Keratinocyte (primary cell): ENCODE measurements at regions not wholly inside any gene's neighbourhood (a gene's known extent, or its start where the extent isn't known, plus 50 kb on each side); places are given as distances from the start of the nearest gene placed in this dataset.
A peak's percentile ranks its signal among the peaks of the same experiment; 100 is the strongest.

ENCODE experiments used
- DNase-seq: peaks from one replicate; pipeline ENCODE4 v3.0.0-alpha.2; 2011; ENCODE audit warnings: low read depth, missing footprints, low spot score
- FAIRE-seq: peaks from 2 replicates; lab custom pipeline; 2011; peaks lifted over from hg19 to GRCh38; lab: Jason Lieb, UNC
- H2AFZ ChIP-seq: 2 replicates; pipeline ENCODE4 v1.6.0; 2012; ENCODE audit warnings: low read length, control low read depth, inconsistent platforms; ENCODE audit not compliant: control insufficient read depth
- H3K27ac ChIP-seq: 2 replicates; pipeline ENCODE4 v1.5.1; 2011; ENCODE audit warnings: low read length; ENCODE audit not compliant: control insufficient read depth, insufficient read depth
- H3K27me3 ChIP-seq: 3 replicates; pipeline ENCODE4 v1.6.0; 2011; ENCODE audit warnings: low read length; ENCODE audit not compliant: control insufficient read depth, insufficient read depth; ENCODE audit errors: extremely low read depth
- H3K36me3 ChIP-seq, 2 experiments: 2 replicates in 1 of 2; 3 replicates in 1 of 2; pipeline ENCODE4 v1.5.1; 2011; ENCODE audit warnings: low read length in 2 of 2, mild to moderate bottlenecking in 1 of 2; ENCODE audit not compliant: control insufficient read depth in 2 of 2, insufficient read depth in 2 of 2; ENCODE audit errors: extremely low read depth in 1 of 2
- H3K4me1 ChIP-seq: 3 replicates; pipeline ENCODE4 v1.5.1; 2011; ENCODE audit warnings: low read length; ENCODE audit not compliant: control insufficient read depth, insufficient read depth; ENCODE audit errors: extremely low read depth
- H3K4me2 ChIP-seq: 3 replicates; pipeline ENCODE4 v1.6.0; 2011; ENCODE audit warnings: low read depth, low read length; ENCODE audit not compliant: control insufficient read depth, insufficient read depth; ENCODE audit errors: extremely low read depth
- H3K4me3 ChIP-seq, 3 experiments: fragments of 200-600 bp in 1 of 3; sonication (generic) in 1 of 3; 2 replicates in 2 of 3; 3 replicates in 1 of 3; pipeline ENCODE4 v1.5.1; 2011 to 2016; ENCODE audit warnings: low read length in 3 of 3, mild to moderate bottlenecking in 3 of 3, control low read depth in 2 of 3, inconsistent platforms in 1 of 3, low read depth in 1 of 3, mixed read lengths in 1 of 3, mixed run types in 1 of 3, moderate library complexity in 1 of 3; ENCODE audit not compliant: control insufficient read depth in 2 of 3, insufficient read depth in 2 of 3; ENCODE audit errors: extremely low read depth in 1 of 3
- H3K79me2 ChIP-seq: 2 replicates; pipeline ENCODE4 v1.6.0; 2012; ENCODE audit warnings: low read length; ENCODE audit not compliant: control insufficient read depth, insufficient read depth
- H3K9ac ChIP-seq: 3 replicates; pipeline ENCODE4 v1.6.0; 2011; ENCODE audit warnings: low read length; ENCODE audit not compliant: control insufficient read depth, insufficient read depth; ENCODE audit errors: extremely low read depth
- H3K9me1 ChIP-seq: 3 replicates; pipeline ENCODE4 v1.6.0; 2011; ENCODE audit warnings: low read length; ENCODE audit not compliant: control insufficient read depth, insufficient read depth; ENCODE audit errors: extremely low read depth
- H3K9me3 ChIP-seq: 2 replicates; pipeline ENCODE4 v1.5.1; 2012; ENCODE audit warnings: low read depth, low read length; ENCODE audit not compliant: control insufficient read depth
- H4K20me1 ChIP-seq: 3 replicates; pipeline ENCODE4 v1.6.0; 2011; ENCODE audit warnings: low read length; ENCODE audit not compliant: control insufficient read depth, insufficient read depth; ENCODE audit errors: extremely low read depth
- EZH2 ChIP-seq: IDR thresholded peaks from one replicate; pipeline ENCODE4 v1.6.1; 2012; ENCODE audit warnings: inconsistent platforms, mild to moderate bottlenecking, low read length, moderate library complexity
- dilution Hi-C: fragments of 300-500 bp; cut with MboI; formaldehyde crosslinking; loops from one replicate; pipeline ENCODE4 v1.7.0; 2020; ENCODE audit warnings: low sequenced_read_pairs; ENCODE audit not compliant: extremely low pct_ligation_motif_present
- TF ChIP-seq, protein P1 (sequence below), 3 experiments: IDR thresholded peaks in 1 of 3; conservative IDR thresholded peaks in 1 of 3; optimal IDR thresholded peaks in 1 of 3; 2 replicates in 2 of 3; 3 replicates in 1 of 3; pipeline versions ENCODE3 to v1.5.1; 2011; ENCODE audit warnings: low read length in 3 of 3, mild to moderate bottlenecking in 3 of 3, moderate library complexity in 2 of 3, control low read depth in 1 of 3, inconsistent platforms in 1 of 3; ENCODE audit not compliant: insufficient read depth in 2 of 3; ENCODE audit errors: extremely low read depth in 1 of 3

DNA sequence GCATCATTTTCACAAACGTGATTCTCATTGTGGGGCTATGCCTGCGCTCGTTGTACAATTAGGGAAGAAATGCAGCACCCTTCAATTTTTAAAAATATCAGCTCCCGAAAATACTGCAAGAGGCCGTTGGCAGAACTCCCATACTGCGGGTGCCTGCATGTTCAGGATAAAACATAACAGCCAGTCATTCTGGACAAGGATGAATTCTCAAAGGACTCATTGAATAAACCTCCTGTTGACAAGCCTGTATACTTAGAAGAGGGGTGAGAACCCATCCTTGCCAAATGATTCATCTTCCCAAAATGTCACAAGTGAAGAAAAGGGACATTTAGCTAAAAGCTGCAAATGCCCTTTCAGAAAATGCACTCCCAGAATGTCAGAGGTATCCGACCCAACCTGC, 141.9 kb downstream of the CSNK2A3 start:
- H3K27ac ChIP-seq, result no peak overlapping the region
- dilution Hi-C loops, result no loop called here
- no peak for FAIRE-seq

DNA sequence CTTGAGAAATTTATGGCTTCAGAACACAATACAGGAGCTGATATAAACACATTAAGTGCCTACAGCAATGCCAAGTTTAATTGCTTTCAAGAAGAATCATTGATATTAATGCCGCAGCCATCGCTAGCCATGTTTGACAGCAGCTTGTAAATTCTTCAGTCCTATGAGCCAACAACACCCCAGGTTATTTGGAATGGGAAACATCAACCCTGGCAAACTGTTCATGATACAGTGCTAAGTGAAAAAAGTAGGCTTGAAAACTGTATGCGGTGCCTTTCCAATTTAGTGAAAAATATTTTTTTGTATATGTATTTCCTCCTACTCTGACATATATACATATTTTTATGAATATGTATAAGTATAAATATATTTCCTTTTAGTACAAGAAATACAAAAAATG, 142.6 kb downstream of the CSNK2A3 start:
- H3K9me1 ChIP-seq, result no peaks in the 10 kb centered on the region
- H3K27ac ChIP-seq, result no peak overlapping the region
- TF ChIP-seq, protein P1, sequence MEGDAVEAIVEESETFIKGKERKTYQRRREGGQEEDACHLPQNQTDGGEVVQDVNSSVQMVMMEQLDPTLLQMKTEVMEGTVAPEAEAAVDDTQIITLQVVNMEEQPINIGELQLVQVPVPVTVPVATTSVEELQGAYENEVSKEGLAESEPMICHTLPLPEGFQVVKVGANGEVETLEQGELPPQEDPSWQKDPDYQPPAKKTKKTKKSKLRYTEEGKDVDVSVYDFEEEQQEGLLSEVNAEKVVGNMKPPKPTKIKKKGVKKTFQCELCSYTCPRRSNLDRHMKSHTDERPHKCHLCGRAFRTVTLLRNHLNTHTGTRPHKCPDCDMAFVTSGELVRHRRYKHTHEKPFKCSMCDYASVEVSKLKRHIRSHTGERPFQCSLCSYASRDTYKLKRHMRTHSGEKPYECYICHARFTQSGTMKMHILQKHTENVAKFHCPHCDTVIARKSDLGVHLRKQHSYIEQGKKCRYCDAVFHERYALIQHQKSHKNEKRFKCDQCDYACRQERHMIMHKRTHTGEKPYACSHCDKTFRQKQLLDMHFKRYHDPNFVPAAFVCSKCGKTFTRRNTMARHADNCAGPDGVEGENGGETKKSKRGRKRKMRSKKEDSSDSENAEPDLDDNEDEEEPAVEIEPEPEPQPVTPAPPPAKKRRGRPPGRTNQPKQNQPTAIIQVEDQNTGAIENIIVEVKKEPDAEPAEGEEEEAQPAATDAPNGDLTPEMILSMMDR (optimal IDR thresholded peaks at IDR 0.05 in 1 of 3, IDR thresholded peaks at IDR 0.05 in 1 of 3, conservative IDR thresholded peaks at IDR 0.05 in 1 of 3; ENCODE audit: extremely low read depth in 1 of 3, insufficient read depth in 2 of 3, low read length in 3 of 3), result no peak
- TF ChIP-seq EZH2, result no peak
- H3K9ac ChIP-seq, result no peak overlapping the region
- H3K79me2 ChIP-seq, result no peaks in the 10 kb centered on the region
- no peaks in the 10 kb centered on the region for H3K36me3 ChIP-seq
- peaks cover 12% of the 10 kb centered on the region for H3K27me3 ChIP-seq
- no peak for FAIRE-seq
- no peak overlapping the region for H3K4me2 ChIP-seq
- dilution Hi-C loops, result no loop called here
- no peak for DNase-seq
- no peak overlapping the region for H2AFZ ChIP-seq
- no peak overlapping the region for H3K4me3 ChIP-seq
- H4K20me1 ChIP-seq, result no peaks in the 10 kb centered on the region
- no peaks in the 10 kb centered on the region for H3K9me3 ChIP-seq
- H3K4me1 ChIP-seq, result peaks cover 12% of the 10 kb centered on the region

More for the DNA sequence above, 141.9 kb downstream of the CSNK2A3 start:
- TF ChIP-seq EZH2, result no peak
- TF ChIP-seq, protein P1 (optimal IDR thresholded peaks at IDR 0.05 in 1 of 3, IDR thresholded peaks at IDR 0.05 in 1 of 3, conservative IDR thresholded peaks at IDR 0.05 in 1 of 3; ENCODE audit: extremely low read depth in 1 of 3, insufficient read depth in 2 of 3, low read length in 3 of 3), result no peak
- Histone ChIP-seq H3K4me1 (peaks cover 12% of the 10 kb centered on the region), H3K4me2 (peak overlapping the region; percentile 8), H3K4me3 (no peak overlapping the region), H3K79me2 (no peaks in the 10 kb centered on the region), H3K9me3 (no peaks in the 10 kb centered on the region), H3K27me3 (peaks cover 10% of the 10 kb centered on the region), H2AFZ (no peak overlapping the region), H3K36me3 (no peaks in the 10 kb centered on the region), H4K20me1 (no peaks in the 10 kb centered on the region), H3K9me1 (no peaks in the 10 kb centered on the region), H3K9ac (no peak overlapping the region)
- no peak for DNase-seq
